GM23338 (cell line): ENCODE measurements at regions not wholly inside any gene's neighbourhood (a gene's known extent, or its start where the extent isn't known, plus 50 kb on each side); places are given as distances from the start of the nearest gene placed in this dataset.

ENCODE experiments used
- CREB1 ChIP-seq: fragments of 250-450 bp; sonication (Bioruptor Pico); IDR thresholded peaks from 2 replicates; pipeline ENCODE4 v1.5.0; 2020; ENCODE audit warnings: low read depth, mild to moderate bottlenecking, moderate library complexity
- CTCF ChIP-seq, 2 experiments: fragments of 200-600 bp in 1 of 2; sonication (generic) in 1 of 2; conservative IDR thresholded peaks; 2 replicates each; pipeline versions ENCODE4 v1.5.1 to v1.6.1; 2016 to 2017; ENCODE audit warnings: antibody characterized with exemption in 2 of 2, low read depth in 2 of 2, mild to moderate bottlenecking in 2 of 2, moderate library complexity in 1 of 2
- ETS1 ChIP-seq: IDR thresholded peaks from 2 replicates; pipeline ENCODE4 v1.6.1; 2016; ENCODE audit warnings: antibody characterized with exemption
- EZH2 ChIP-seq: fragments of 200-600 bp; sonication (generic); IDR thresholded peaks from one replicate; pipeline ENCODE4 v1.8.0; 2017; ENCODE audit warnings: antibody characterized with exemption, mild to moderate bottlenecking, low read depth; ENCODE audit not compliant: unreplicated experiment
- EZH2phosphoT487 ChIP-seq: fragments of 200-600 bp; sonication (generic); IDR thresholded peaks from one replicate; pipeline ENCODE4 v1.8.1; 2018; ENCODE audit warnings: antibody characterized with exemption; ENCODE audit not compliant: unreplicated experiment
- JUNB ChIP-seq: IDR thresholded peaks from one replicate; pipeline ENCODE4 v1.6.1; 2016; ENCODE audit warnings: antibody characterized with exemption; ENCODE audit not compliant: unreplicated experiment
- POLR2AphosphoS5 ChIP-seq: IDR thresholded peaks from 2 replicates; pipeline ENCODE4 v1.6.1; 2016; ENCODE audit warnings: antibody characterized with exemption, low read depth
- REST ChIP-seq: IDR thresholded peaks from one replicate; pipeline ENCODE4 v1.6.1; 2018; ENCODE audit warnings: antibody characterized with exemption; ENCODE audit not compliant: unreplicated experiment
- ZNF114 ChIP-seq: fragments of 250-450 bp; sonication (Bioruptor Pico); IDR thresholded peaks from 2 replicates; pipeline ENCODE4 v1.5.0; 2020; ENCODE audit warnings: mild to moderate bottlenecking, moderate library complexity
- ZNF331 ChIP-seq: fragments of 250-450 bp; sonication (Bioruptor Pico); IDR thresholded peaks from 2 replicates; pipeline ENCODE4 v1.5.0; 2020; ENCODE audit warnings: low read depth, mild to moderate bottlenecking, moderate library complexity
- ZNF462 ChIP-seq: fragments of 250-450 bp; sonication (Bioruptor Pico); IDR thresholded peaks from 2 replicates; pipeline ENCODE4 v1.5.0; 2020; ENCODE audit warnings: mild to moderate bottlenecking, moderate library complexity

GRCh38 chr3:174640932-174641331 is 218.2 kb upstream of the NAALADL2 start:
- TF ChIP-seq CTCF (conservative IDR thresholded peaks at IDR 0.05; ENCODE audit: low read depth in 2 of 2) (no peak), POLR2AphosphoS5 (no peak), REST (no peak), JUNB (no peak), EZH2phosphoT487 (no peak), ZNF114 (CRISPR knock-in tag) (no peak), CREB1 (CRISPR knock-in tag) (no peak), EZH2 (no peak), ZNF462 (CRISPR knock-in tag) (no peak), ZNF331 (CRISPR knock-in tag) (no peak), ETS1 (no peak)
